ENCODE measurements at regions not wholly inside any gene's neighbourhood (a gene's known extent, or its start where the extent isn't known, plus 50 kb on each side); places are given as distances from the start of the nearest gene placed in this dataset.

DNA sequence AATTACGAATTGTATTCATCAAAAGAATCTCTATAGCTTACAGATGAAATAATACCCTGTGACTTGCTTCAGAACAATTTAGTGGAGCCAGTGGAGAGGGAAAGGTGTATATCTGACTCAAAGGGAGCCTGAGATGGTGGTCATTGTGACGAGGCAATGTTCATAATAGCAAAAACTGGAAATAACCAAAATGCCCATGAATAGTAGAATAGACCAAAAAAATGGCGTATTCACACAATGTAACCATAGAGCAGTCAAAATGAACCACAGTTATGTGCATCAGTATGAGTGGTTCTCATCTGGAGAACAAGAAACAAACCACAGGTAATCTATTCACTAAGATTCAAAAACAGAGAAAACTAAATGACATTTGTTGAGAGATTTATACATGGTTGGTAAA is 125.3 kb upstream of the CLNK start:
- FAIRE-seq: no peak

More for the DNA sequence above, 125.3 kb upstream of the CLNK start:
- Histone ChIP-seq H3K27me3 (replicated peaks in 1 of 4; ENCODE audit: control insufficient read depth in 3 of 4, extremely low read depth in 1 of 4, insufficient read depth in 3 of 4, low read length in 3 of 4) (no peaks in the 10 kb centered on the region), H2BK5ac (ENCODE audit: low read depth, low read length) (no peak overlapping the region), H3K4me2 (ENCODE audit: insufficient read depth in 1 of 2, low read depth in 2 of 2, low read length in 2 of 2) (no peak overlapping the region), H3K4ac (replicated peaks; ENCODE audit: insufficient read length, low read depth, low read length) (no peak overlapping the region), H2BK15ac (ENCODE audit: low read length) (no peak overlapping the region), H2BK12ac (ENCODE audit: low read depth, low read length) (no peak overlapping the region), H3K18ac (ENCODE audit: extremely low read depth, low read length) (no peak overlapping the region), H3K27ac (ENCODE audit: low read depth, low read length) (no peak overlapping the region), H4K5ac (ENCODE audit: insufficient read length, low read depth, low read length) (no peak overlapping the region), H2AK5ac (ENCODE audit: low read depth, low read length) (no peak overlapping the region), H2BK120ac (replicated peaks; ENCODE audit: low read depth, low read length) (no peak overlapping the region), H4K8ac (ENCODE audit: extremely low read depth, insufficient read depth, low read length) (no peak overlapping the region), H2BK20ac (ENCODE audit: low read length) (no peak overlapping the region), H3K4me3 (ENCODE audit: extremely low read depth in 1 of 4, insufficient read depth in 2 of 4, low read depth in 3 of 4, low read length in 4 of 4) (no peak overlapping the region), H3K56ac (replicated peaks; ENCODE audit: insufficient read length, low read depth, low read length) (no peak overlapping the region), H3K9me3 (ENCODE audit: insufficient read depth in 2 of 2, low read depth in 1 of 2, low read length in 1 of 2) (no peaks in the 10 kb centered on the region), H3K36me3 (ENCODE audit: control insufficient read depth in 2 of 4, insufficient read depth in 4 of 4, low read length in 3 of 4) (no peaks in the 10 kb centered on the region), H3K79me1 (ENCODE audit: low read depth, low read length) (no peaks in the 10 kb centered on the region), H3K79me2 (ENCODE audit: control insufficient read depth in 1 of 2, insufficient read depth in 2 of 2, low read length in 2 of 2) (no peaks in the 10 kb centered on the region), H4K91ac (replicated peaks; ENCODE audit: insufficient read length, low read length) (no peak overlapping the region), H3K4me1 (replicated peaks in 1 of 4; ENCODE audit: control insufficient read depth in 3 of 4, insufficient read depth in 4 of 4, low read length in 3 of 4) (no peaks in the 10 kb centered on the region), H3K9ac (replicated peaks in 1 of 4; ENCODE audit: extremely low read depth in 1 of 4, low read depth in 3 of 4, low read length in 3 of 4) (no peak overlapping the region), H4K20me1 (replicated peaks in 1 of 2; ENCODE audit: control insufficient read depth in 1 of 2, insufficient read depth in 2 of 2, low read length in 2 of 2) (no peaks in the 10 kb centered on the region), H3K14ac (ENCODE audit: insufficient read length) (no peak overlapping the region), H3K23ac (ENCODE audit: insufficient read length) (no peak overlapping the region), H2AFZ (ENCODE audit: low read length) (no peak overlapping the region), H3K23me2 (ENCODE audit: low read depth, low read length) (no peaks in the 10 kb centered on the region)
- CTCF ChIA-PET (ENCODE audit: partially characterized antibody): no interaction called here
- no peak for TF ChIP-seq YY1 (IDR thresholded peaks at IDR 0.05; ENCODE audit: low read depth, low read length)
- TF ChIP-seq CTCF (IDR thresholded peaks at IDR 0.05; ENCODE audit: control extremely low read depth in 1 of 3, insufficient read depth in 1 of 3, low read depth in 1 of 3, low read length in 3 of 3): no peak
- no peak for TF ChIP-seq NRF1 (IDR thresholded peaks at IDR 0.05; ENCODE audit: low read depth, low read length)
- no peak for TF ChIP-seq ASH2L (IDR thresholded peaks at IDR 0.05; ENCODE audit: low read length)
- TF ChIP-seq KDM1A (IDR thresholded peaks at IDR 0.05; ENCODE audit: borderline replicate concordance, low read length): no peak
- no peak for TF ChIP-seq FOSL1 (IDR thresholded peaks at IDR 0.05; ENCODE audit: insufficient read depth, low read depth, low read length)
- POLR2A ChIA-PET (ENCODE audit: partially characterized antibody): no interaction called here
- no peak for DNase-seq (ENCODE audit: low read depth in 1 of 2, low spot score in 2 of 2)
- 97% methylated on average over 3 of the region's 3 CpGs; no CpG with 5 or more reads in 1 of the 2 experiments for WGBS, 2 experiments (ENCODE audit: extremely low coverage in 1 of 2, insufficient coverage in 1 of 2, insufficient read length in 1 of 2, insufficient replicate concordance in 2 of 2, low coverage in 1 of 2, low lambda C conversion rate in 2 of 2, missing lambda C conversion rate in 1 of 2)

All from H1 (cell line).